ENCODE measurements at regions not wholly inside any gene's neighbourhood (a gene's known extent, or its start where the extent isn't known, plus 50 kb on each side); places are given as distances from the start of the nearest gene placed in this dataset.

GRCh38 chr5:165757791-165758190 is 2252.4 kb downstream of the MAT2B start:
- no peak for TF ChIP-seq EZH2 (IDR thresholded peaks at IDR 0.05; ENCODE audit: borderline replicate concordance, insufficient read depth, low read depth, low read length, poor library complexity, severe bottlenecking)
- TF ChIP-seq, protein P1, sequence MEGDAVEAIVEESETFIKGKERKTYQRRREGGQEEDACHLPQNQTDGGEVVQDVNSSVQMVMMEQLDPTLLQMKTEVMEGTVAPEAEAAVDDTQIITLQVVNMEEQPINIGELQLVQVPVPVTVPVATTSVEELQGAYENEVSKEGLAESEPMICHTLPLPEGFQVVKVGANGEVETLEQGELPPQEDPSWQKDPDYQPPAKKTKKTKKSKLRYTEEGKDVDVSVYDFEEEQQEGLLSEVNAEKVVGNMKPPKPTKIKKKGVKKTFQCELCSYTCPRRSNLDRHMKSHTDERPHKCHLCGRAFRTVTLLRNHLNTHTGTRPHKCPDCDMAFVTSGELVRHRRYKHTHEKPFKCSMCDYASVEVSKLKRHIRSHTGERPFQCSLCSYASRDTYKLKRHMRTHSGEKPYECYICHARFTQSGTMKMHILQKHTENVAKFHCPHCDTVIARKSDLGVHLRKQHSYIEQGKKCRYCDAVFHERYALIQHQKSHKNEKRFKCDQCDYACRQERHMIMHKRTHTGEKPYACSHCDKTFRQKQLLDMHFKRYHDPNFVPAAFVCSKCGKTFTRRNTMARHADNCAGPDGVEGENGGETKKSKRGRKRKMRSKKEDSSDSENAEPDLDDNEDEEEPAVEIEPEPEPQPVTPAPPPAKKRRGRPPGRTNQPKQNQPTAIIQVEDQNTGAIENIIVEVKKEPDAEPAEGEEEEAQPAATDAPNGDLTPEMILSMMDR (IDR thresholded peaks at IDR 0.05), result no peak
